Fibroblast of lung (primary cell): ENCODE measurements at regions not wholly inside any gene's neighbourhood (a gene's known extent, or its start where the extent isn't known, plus 50 kb on each side); places are given as distances from the start of the nearest gene placed in this dataset.
A peak's percentile ranks its signal among the peaks of the same experiment; 100 is the strongest.

Experiments
- DNase-seq, 2 donors: peaks; one replicate each; pipeline versions ENCODE4 v3.0.0 to v3.0.0-alpha.2; 2010; ENCODE audit warnings: low read depth in 2 of 2
- H2AFZ ChIP-seq: 2 replicates; pipeline ENCODE4 v1.5.1; 2012; ENCODE audit warnings: low read length, control low read depth, inconsistent platforms
- H3K27ac ChIP-seq: 2 replicates; pipeline ENCODE4 v1.5.1; 2011; ENCODE audit warnings: low read length, control low read depth; ENCODE audit not compliant: insufficient read depth
- H3K27me3 ChIP-seq: 2 replicates; pipeline ENCODE4 v1.5.1; 2011; ENCODE audit warnings: mild to moderate bottlenecking, low read length; ENCODE audit not compliant: control insufficient read depth, insufficient read depth
- H3K36me3 ChIP-seq: 2 replicates; pipeline ENCODE4 v1.5.1; 2011; ENCODE audit warnings: low read length; ENCODE audit not compliant: control insufficient read depth, insufficient read depth
- H3K4me1 ChIP-seq: 2 replicates; pipeline ENCODE4 v1.5.1; 2011; ENCODE audit warnings: low read length; ENCODE audit not compliant: control insufficient read depth, insufficient read depth; ENCODE audit errors: extremely low read depth
- H3K4me2 ChIP-seq: 2 replicates; pipeline ENCODE4 v1.5.1; 2011; ENCODE audit warnings: low read length, control low read depth; ENCODE audit not compliant: insufficient read depth; ENCODE audit errors: extremely low read depth
- H3K4me3 ChIP-seq, 4 experiments: fragments of 200-600 bp in 1 of 4; sonication (generic) in 1 of 4; replicated peaks in 1 of 4; 2 replicates each; pipeline ENCODE4 v1.5.1; 2011 to 2016; ENCODE audit warnings: low read length in 4 of 4, low read depth in 3 of 4, mild to moderate bottlenecking in 3 of 4, control low read depth in 2 of 4, inconsistent platforms in 1 of 4, mixed read lengths in 1 of 4; ENCODE audit not compliant: insufficient read depth in 1 of 4; ENCODE audit errors: control extremely low read depth in 1 of 4
- H3K79me2 ChIP-seq: 2 replicates; pipeline ENCODE4 v1.5.1; 2012; ENCODE audit warnings: mild to moderate bottlenecking, low read length, inconsistent platforms; ENCODE audit not compliant: control insufficient read depth, insufficient read depth
- H3K9ac ChIP-seq: 2 replicates; pipeline ENCODE4 v1.5.1; 2011; ENCODE audit warnings: mild to moderate bottlenecking, low read length, control low read depth; ENCODE audit not compliant: insufficient read depth
- H3K9me3 ChIP-seq: 2 replicates; pipeline ENCODE4 v1.5.1; 2012; ENCODE audit warnings: low read depth, low read length; ENCODE audit not compliant: control insufficient read depth, insufficient read depth
- H4K20me1 ChIP-seq: 2 replicates; pipeline ENCODE4 v1.5.1; 2011; ENCODE audit warnings: low read length; ENCODE audit not compliant: control insufficient read depth, insufficient read depth; ENCODE audit errors: extremely low read depth
- EZH2 ChIP-seq: IDR thresholded peaks from 2 replicates; pipeline ENCODE4 v1.5.1; 2012; ENCODE audit warnings: low read length, control low read depth, mild to moderate bottlenecking; ENCODE audit errors: missing control alignments
- TF ChIP-seq, protein P1 (sequence below), 2 donors: IDR thresholded peaks in 1 of 2; conservative IDR thresholded peaks in 1 of 2; 1 replicate in 1 of 2; 2 replicates in 1 of 2; pipeline ENCODE4 v1.5.1; 2011 to 2012; ENCODE audit warnings: low read length in 2 of 2, control low read depth in 1 of 2, inconsistent platforms in 1 of 2, low read depth in 1 of 2, mild to moderate bottlenecking in 1 of 2

DNA sequence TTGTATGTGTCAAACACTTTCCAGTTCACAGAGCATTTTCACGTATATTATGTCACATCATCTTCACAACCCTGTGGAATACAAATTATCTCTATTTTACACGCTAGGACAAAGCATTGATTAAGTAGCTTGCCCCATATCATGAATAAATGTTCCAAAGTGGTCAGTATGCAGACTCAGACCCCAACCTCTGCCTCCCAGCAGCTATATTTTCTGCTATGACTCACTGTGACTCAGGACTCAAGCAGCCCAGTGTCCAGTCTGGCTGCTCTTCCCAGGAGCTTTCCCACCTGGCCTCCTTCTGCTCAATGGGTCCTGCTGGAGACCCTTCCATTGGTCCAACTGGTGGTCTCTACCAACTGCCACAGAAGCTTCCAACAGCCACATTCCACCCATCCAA is 56.0 kb upstream of the RAP1A start:
- no peaks in the 10 kb centered on the region for H3K9me3 ChIP-seq
- peaks cover 15% of the 10 kb centered on the region for H3K4me1 ChIP-seq
- H3K36me3 ChIP-seq, result no peaks in the 10 kb centered on the region
- no peak overlapping the region for H3K9ac ChIP-seq
- no peak overlapping the region for H3K4me3 ChIP-seq
- H4K20me1 ChIP-seq, result no peaks in the 10 kb centered on the region
- H3K4me2 ChIP-seq, result no peak overlapping the region
- no peak overlapping the region for H3K27ac ChIP-seq
- DNase-seq, result peak; percentile 68 to 91
- no peaks in the 10 kb centered on the region for H3K79me2 ChIP-seq
- TF ChIP-seq, protein P1, sequence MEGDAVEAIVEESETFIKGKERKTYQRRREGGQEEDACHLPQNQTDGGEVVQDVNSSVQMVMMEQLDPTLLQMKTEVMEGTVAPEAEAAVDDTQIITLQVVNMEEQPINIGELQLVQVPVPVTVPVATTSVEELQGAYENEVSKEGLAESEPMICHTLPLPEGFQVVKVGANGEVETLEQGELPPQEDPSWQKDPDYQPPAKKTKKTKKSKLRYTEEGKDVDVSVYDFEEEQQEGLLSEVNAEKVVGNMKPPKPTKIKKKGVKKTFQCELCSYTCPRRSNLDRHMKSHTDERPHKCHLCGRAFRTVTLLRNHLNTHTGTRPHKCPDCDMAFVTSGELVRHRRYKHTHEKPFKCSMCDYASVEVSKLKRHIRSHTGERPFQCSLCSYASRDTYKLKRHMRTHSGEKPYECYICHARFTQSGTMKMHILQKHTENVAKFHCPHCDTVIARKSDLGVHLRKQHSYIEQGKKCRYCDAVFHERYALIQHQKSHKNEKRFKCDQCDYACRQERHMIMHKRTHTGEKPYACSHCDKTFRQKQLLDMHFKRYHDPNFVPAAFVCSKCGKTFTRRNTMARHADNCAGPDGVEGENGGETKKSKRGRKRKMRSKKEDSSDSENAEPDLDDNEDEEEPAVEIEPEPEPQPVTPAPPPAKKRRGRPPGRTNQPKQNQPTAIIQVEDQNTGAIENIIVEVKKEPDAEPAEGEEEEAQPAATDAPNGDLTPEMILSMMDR (conservative IDR thresholded peaks at IDR 0.05 in 1 of 2, IDR thresholded peaks at IDR 0.05 in 1 of 2; ENCODE audit: low read depth in 1 of 2, low read length in 2 of 2), result no peak
- TF ChIP-seq EZH2, result no peak
- H2AFZ ChIP-seq, result no peak overlapping the region
- no peaks in the 10 kb centered on the region for H3K27me3 ChIP-seq

DNA sequence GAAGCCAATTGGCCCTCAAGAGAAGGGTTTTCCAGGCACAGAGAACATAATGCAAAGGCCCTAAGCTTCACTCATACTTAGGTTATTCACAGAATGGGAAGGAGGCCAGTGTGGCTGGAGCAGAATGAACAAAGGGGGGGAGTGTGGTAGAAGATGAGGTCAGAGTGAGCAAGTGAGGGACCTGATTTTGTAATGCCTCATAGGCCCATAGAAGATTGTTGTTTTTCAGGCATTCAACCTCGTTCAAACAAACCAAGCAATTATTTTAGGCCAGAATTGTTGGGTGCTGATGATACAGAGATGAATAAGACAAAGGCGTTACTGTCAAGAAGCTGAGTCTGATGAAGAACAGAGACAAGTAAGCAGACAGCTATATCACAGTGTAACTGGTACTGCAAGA is 54.5 kb upstream of the RAP1A start:
- no peaks in the 10 kb centered on the region for H3K9me3 ChIP-seq
- no peaks in the 10 kb centered on the region for H3K79me2 ChIP-seq
- peak; percentile 91 to 95 for DNase-seq
- H3K4me1 ChIP-seq, result peaks cover 13% of the 10 kb centered on the region
- no peaks in the 10 kb centered on the region for H4K20me1 ChIP-seq
- no peaks in the 10 kb centered on the region for H3K27me3 ChIP-seq
- H3K4me2 ChIP-seq, result no peak overlapping the region
- no peaks in the 10 kb centered on the region for H3K36me3 ChIP-seq
- H3K4me3 ChIP-seq, result no peak overlapping the region
- no peak overlapping the region for H2AFZ ChIP-seq
- no peak overlapping the region for H3K27ac ChIP-seq
- no peak for TF ChIP-seq EZH2
- TF ChIP-seq, protein P1 (conservative IDR thresholded peaks at IDR 0.05 in 1 of 2, IDR thresholded peaks at IDR 0.05 in 1 of 2; ENCODE audit: low read depth in 1 of 2, low read length in 2 of 2), result no peak
- H3K9ac ChIP-seq, result no peak overlapping the region

DNA sequence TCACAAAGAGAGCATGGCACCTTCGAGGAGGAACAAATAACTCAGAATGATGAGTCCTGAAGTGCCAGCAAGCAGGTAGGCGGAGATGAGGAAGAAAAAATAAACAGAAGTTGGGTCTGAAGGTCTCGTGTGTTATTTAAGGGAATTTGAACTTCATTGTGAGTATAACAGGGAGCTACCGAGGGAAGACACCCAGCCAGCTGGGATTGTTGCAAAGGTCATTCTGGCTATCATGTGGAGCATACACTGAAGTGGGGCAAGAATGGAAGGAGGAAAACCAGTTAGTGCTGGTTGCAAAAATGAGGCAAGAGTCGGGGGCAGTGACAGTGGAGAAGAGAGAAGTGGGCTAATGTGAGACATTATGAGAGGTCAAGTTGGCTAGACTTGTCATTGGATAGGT is 53.6 kb upstream of the RAP1A start:
- no peak overlapping the region for H3K4me2 ChIP-seq
- H2AFZ ChIP-seq, result no peak overlapping the region
- H3K9ac ChIP-seq, result no peak overlapping the region
- peaks cover 14% of the 10 kb centered on the region for H3K4me1 ChIP-seq
- H3K4me3 ChIP-seq, result no peak overlapping the region
- no peak overlapping the region for H3K27ac ChIP-seq
- no peak for DNase-seq
- TF ChIP-seq EZH2, result no peak
- TF ChIP-seq, protein P1 (conservative IDR thresholded peaks at IDR 0.05 in 1 of 2, IDR thresholded peaks at IDR 0.05 in 1 of 2; ENCODE audit: low read depth in 1 of 2, low read length in 2 of 2), result no peak
- no peaks in the 10 kb centered on the region for H3K9me3 ChIP-seq
- H3K27me3 ChIP-seq, result no peaks in the 10 kb centered on the region
- H3K36me3 ChIP-seq, result no peaks in the 10 kb centered on the region
- no peaks in the 10 kb centered on the region for H3K79me2 ChIP-seq
- H4K20me1 ChIP-seq, result no peaks in the 10 kb centered on the region
